NCI-H1092 treated with DMSO at 0.1 percent for 48 hours (cell line): ENCODE measurements at regions not wholly inside any gene's neighbourhood (a gene's known extent, or its start where the extent isn't known, plus 50 kb on each side); places are given as distances from the start of the nearest gene placed in this dataset.
A peak's percentile ranks its signal among the peaks of the same experiment; 100 is the strongest.

Experiments used
- DNase-seq: peaks from one replicate; lab custom pipeline; 2025; lab: John Stamatoyannopoulos, UW

DNA sequence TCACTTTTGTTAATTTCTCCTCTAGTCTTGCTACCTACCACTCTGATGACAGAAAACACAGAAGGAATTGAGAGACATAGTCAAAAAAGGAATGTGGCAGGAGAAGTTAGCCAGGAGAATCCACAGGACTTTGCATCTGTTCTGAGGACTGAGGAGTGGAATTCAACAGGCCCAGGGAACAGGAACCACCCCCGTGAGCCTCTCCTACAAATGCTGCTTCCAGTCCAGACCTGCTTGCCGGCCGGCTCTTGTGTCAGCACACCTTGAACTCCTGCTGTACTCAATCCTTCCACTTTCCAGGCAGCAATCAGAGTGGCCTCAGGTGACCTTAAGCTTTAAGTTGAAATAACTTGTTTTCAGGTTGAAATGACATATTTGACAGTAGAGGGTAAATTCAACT lies 903.1 kb downstream of the BCL11B start:
- no peak for DNase-seq

- DNase-seq = no peak
Measured at GRCh38 chr14:98369344-98369743, 902.7 kb downstream of the BCL11B start.

- DNase-seq = no peak
Measured at GRCh38 chr14:98370352-98370751, 901.6 kb downstream of the BCL11B start.

GRCh38 chr14:98371141-98371540 lies 900.9 kb downstream of the BCL11B start:
- DNase-seq = no peak

- peak; percentile 13 for DNase-seq
Measured at GRCh38 chr14:98374136-98374535, 897.9 kb downstream of the BCL11B start.

GRCh38 chr14:98375566-98375965 lies 896.4 kb downstream of the BCL11B start:
- DNase-seq = no peak

- DNase-seq = no peak
Measured at GRCh38 chr14:98379830-98380229, 892.2 kb downstream of the BCL11B start.

DNA sequence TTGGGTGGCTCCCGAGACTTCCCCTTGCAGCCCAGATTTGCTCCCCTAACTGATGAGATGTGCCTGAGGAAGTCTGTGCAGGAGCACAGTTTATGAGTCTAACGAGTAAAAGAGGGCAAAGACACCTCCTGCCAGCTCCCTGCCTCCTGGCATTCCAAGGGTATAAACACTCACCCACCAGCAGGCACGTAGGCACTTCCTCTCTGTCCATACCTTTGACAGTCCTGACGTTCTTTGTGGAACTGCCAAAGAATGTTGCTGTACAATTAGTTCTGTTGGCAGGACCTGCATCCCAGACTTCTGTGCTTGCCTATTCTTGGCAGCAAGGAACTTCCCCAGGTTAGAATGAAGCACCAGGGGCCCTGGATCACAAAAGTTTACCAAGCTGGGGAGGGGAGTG lies 889.3 kb downstream of the BCL11B start:
- DNase-seq = no peak

DNA sequence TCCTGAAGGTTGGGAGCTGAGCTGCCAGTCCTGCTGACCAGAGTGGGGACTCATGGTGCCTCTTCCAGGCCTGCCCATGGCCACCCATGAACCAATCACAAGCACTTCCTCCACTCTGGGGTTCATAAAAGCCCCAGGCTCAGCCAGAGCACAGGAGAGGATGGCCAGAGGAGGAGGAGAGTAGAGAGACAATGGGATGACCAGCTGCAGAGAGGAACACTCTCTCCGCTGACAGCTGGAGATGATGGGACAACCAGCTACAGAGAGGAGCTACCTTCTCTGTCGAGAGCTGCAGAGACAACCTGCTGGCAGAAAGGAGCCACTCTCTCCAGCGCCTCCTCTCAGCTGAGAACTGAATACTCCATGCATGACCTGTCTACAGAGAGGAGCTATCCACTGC lies 886.1 kb downstream of the BCL11B start:
- no peak for DNase-seq

DNA sequence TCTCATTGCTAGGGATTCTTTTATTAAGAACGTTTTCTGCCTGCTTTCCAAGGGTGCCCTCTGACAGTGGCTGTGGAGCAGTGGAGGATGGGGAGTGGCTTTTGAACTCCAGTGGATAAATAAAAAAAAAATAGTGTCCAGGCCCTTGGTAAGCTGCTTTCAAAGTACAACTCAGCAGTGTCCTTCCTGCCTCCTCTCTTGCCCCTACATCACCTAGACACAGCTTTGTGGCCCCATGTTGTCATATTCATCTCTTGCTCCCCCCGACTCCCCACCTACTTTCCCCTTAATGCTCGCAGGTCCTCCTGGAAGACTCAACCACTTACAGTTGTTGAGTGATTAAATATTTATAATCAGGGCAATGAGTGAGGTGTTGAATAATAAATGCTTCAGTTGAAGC lies 880.9 kb downstream of the BCL11B start:
- no peak for DNase-seq

- DNase-seq = no peak
Measured at GRCh38 chr14:98393527-98393926, 878.5 kb downstream of the BCL11B start.

GRCh38 chr14:98404811-98405210 lies 867.2 kb downstream of the BCL11B start:
- DNase-seq = no peak

- no peak for DNase-seq
Measured at GRCh38 chr14:98408024-98408555, 863.9 kb downstream of the BCL11B start.

DNA sequence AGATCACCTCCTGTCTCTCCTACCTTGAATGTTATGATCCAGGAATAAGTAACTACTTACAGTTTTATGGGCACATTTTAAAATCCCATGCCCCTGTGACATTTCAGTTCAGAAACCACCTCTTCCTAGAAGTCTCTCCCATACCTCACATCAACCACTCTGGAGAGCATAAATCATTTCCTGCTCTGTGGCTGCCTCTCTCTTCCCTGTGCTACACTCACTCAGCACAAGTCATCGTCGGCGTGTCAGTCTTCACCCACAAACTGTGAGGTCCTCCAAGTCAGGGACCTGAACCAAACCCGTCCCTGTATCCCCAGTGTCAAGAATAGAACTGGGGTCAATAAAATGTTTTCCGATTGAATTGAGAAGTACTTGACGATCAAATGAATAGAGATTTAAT lies 863.3 kb downstream of the BCL11B start:
- DNase-seq = no peak

- DNase-seq = no peak
Measured at GRCh38 chr14:98411154-98411553, 860.8 kb downstream of the BCL11B start.

- no peak for DNase-seq
Measured at GRCh38 chr14:98412431-98412830, 859.6 kb downstream of the BCL11B start.

DNA sequence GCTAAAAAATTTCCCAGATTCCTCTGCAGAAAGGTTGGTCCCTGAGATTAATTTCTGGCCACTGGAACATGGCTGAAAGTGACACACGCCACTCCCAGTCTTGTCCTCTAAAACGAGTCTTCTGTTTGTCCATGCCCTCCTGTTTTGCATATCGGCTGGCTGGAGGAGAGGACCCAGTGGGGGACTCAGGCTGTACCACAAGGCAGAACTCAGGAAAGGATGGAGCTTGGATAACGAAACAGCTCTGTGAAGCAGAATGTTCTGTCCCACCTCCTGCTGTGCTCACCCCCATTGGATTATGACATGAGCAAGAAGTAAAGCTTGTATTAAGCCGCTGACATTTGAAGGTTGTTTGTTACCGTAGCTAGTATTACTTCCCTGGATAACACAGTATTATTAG lies 856.2 kb downstream of the BCL11B start:
- no peak for DNase-seq

DNA sequence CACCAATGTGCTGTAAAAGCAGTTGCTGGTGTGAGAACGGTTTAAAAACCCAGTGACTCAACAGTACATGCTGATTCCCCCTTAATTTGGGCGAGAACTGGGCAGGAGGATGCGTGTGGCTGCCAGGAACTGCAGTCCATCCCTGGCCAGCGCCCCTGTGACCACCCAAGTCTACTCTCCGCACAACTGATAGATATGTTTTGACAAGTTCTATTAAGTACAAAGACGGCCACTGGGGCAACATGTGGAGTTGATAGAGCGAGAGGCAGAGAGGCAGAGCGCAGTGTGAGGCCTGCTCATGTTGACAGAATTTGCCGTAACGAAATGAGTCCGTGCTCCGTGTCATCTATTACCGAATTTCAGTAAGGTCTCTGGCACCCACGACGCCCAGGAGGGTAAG lies 855.0 kb downstream of the BCL11B start:
- DNase-seq = no peak

- DNase-seq = no peak
Measured at GRCh38 chr14:98428483-98428994, 843.5 kb downstream of the BCL11B start.

- no peak for DNase-seq
Measured at GRCh38 chr14:98433436-98433835, 838.6 kb downstream of the BCL11B start.

DNA sequence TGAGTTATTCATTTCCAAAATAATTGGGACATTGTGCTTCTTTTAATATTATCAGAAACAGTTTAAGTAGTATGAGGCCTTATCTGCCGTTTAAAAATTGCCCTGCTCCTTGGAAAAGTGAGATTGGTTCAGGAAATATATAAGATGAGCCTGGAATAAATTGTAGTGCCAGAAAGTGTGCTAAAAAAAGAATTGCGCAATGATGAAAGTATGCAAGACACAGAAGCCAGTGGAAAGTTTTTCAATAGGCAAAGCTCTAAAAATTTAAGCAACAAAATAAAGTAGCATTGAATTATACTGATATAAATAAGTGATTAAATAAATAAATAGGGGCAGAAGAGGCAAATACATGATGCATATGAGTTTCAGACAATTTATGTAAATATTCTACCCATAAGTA lies 834.9 kb downstream of the BCL11B start:
- no peak for DNase-seq

- DNase-seq = no peak
Measured at GRCh38 chr14:98444077-98444476, 827.9 kb downstream of the BCL11B start.

GRCh38 chr14:98445718-98446117 lies 826.3 kb downstream of the BCL11B start:
- no peak for DNase-seq

DNA sequence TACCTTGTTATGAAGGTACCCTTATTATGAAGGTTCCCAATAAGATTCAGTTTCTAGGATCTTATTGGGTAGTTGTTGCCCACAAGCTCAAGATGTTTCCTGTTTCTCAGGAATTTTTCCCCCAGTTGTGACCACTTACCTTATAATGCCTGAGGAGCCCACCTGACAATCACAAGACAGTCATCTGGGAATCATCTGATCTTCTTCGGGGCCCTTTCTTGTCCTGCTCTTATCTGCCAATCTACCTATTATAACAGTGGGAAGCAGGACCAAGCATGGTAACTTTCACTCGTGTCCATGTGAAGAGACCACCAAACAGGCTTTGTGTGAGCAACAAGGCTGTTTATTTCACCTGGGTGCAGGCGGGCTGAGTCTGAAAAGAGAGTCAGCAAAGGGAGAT lies 825.5 kb downstream of the BCL11B start:
- no peak for DNase-seq

- no peak for DNase-seq
Measured at GRCh38 chr14:98456231-98456630, 815.8 kb downstream of the BCL11B start.
